Hepatocyte (in vitro differentiated cells): ENCODE measurements at regions not wholly inside any gene's neighbourhood (a gene's known extent, or its start where the extent isn't known, plus 50 kb on each side); places are given as distances from the start of the nearest gene placed in this dataset.

Experiments
- CTCF ChIP-seq: fragments of 200-600 bp; sonication (generic); IDR thresholded peaks from 2 replicates; pipeline ENCODE4 v1.5.1; 2016; ENCODE audit warnings: antibody characterized with exemption, mild to moderate bottlenecking; ENCODE audit not compliant: poor library complexity
- EZH2 ChIP-seq: fragments of 200-600 bp; sonication (generic); IDR thresholded peaks from 2 replicates; pipeline ENCODE4 v1.6.1; 2016; ENCODE audit warnings: antibody characterized with exemption, mild to moderate bottlenecking, borderline replicate concordance
- EZH2phosphoT487 ChIP-seq: fragments of 200-600 bp; sonication (generic); IDR thresholded peaks from one replicate; pipeline ENCODE4 v1.6.1; 2018; ENCODE audit warnings: antibody characterized with exemption, mild to moderate bottlenecking, low read depth, moderate library complexity; ENCODE audit not compliant: unreplicated experiment, severe bottlenecking

GRCh38 chr15:85924088-85924487 lies 129.4 kb upstream of the KLHL25 start:
- TF ChIP-seq CTCF, result no peak
- no peak for TF ChIP-seq EZH2
- no peak for TF ChIP-seq EZH2phosphoT487
